Activated CD4-positive, alpha-beta memory T cell treated with anti-CD3 and anti-CD28 coated beads, Interleukin-2, amount 10 ng/mL, durations not matched to agents 7 days and 5 days (primary cell): ENCODE measurements at regions not wholly inside any gene's neighbourhood (a gene's known extent, or its start where the extent isn't known, plus 50 kb on each side); places are given as distances from the start of the nearest gene placed in this dataset.

Experiments
- CTCF ChIA-PET: fragments of 350-600 bp; sonication (Branson Sonifier 250); formaldehyde crosslinking; loops from one replicate; lab custom pipeline; 2021; ENCODE audit warnings: antibody characterized with exemption, inconsistent platforms; lab: Charles Lee
- POLR2A ChIA-PET: fragments of 350-600 bp; sonication (Branson Sonifier 250); formaldehyde crosslinking; loops from one replicate; lab custom pipeline; 2021; ENCODE audit warnings: antibody characterized with exemption; lab: Charles Lee
- DNase-seq: peaks from one replicate; pipeline ENCODE4 v3.0.0-alpha.2; 2020
- H3K27ac Mint-ChIP-seq: one replicate; pipeline ENCODE4 v1.8.0; 2021; ENCODE audit warnings: mild to moderate bottlenecking, mixed read lengths
- H3K27me3 Mint-ChIP-seq: one replicate; pipeline ENCODE4 v1.8.0; 2021; ENCODE audit warnings: mixed read lengths
- H3K36me3 Mint-ChIP-seq: one replicate; pipeline ENCODE4 v1.8.0; 2021; ENCODE audit warnings: low read depth, mixed read lengths
- H3K4me1 Mint-ChIP-seq: one replicate; pipeline ENCODE4 v1.8.0; 2021; ENCODE audit warnings: mixed read lengths
- H3K4me3 Mint-ChIP-seq: one replicate; pipeline ENCODE4 v1.8.0; 2021; ENCODE audit warnings: mild to moderate bottlenecking, mixed read lengths
- H3K9me3 Mint-ChIP-seq: one replicate; pipeline ENCODE4 v1.8.0; 2021; ENCODE audit warnings: mixed read lengths

- H3K27me3 Mint-ChIP-seq = no peaks in the 10 kb centered on the region
- no peak for DNase-seq
- H3K4me1 Mint-ChIP-seq = no peaks in the 10 kb centered on the region
- POLR2A ChIA-PET = no interaction called here
- H3K9me3 Mint-ChIP-seq = peaks cover 10% of the 10 kb centered on the region
- H3K27ac Mint-ChIP-seq = no peak overlapping the region
- H3K36me3 Mint-ChIP-seq = no peaks in the 10 kb centered on the region
- no peak overlapping the region for H3K4me3 Mint-ChIP-seq
- CTCF ChIA-PET = no interaction called here
Measured at GRCh38 chr3:144662729-144663128, 691.1 kb downstream of the DIPK2A start.

GRCh38 chr3:144663456-144664436, 692.1 kb downstream of the DIPK2A start:
- POLR2A ChIA-PET = no interaction called here
- no peaks in the 10 kb centered on the region for H3K36me3 Mint-ChIP-seq

GRCh38 chr3:144665567-144666053, 694.0 kb downstream of the DIPK2A start:
- no peaks in the 10 kb centered on the region for H3K27me3 Mint-ChIP-seq
- DNase-seq = no peak
- ChIA-PET CTCF (no interaction called here), POLR2A (no interaction called here)
- H3K4me1 Mint-ChIP-seq = no peaks in the 10 kb centered on the region
- H3K27ac Mint-ChIP-seq = no peak overlapping the region
- no peak overlapping the region for H3K4me3 Mint-ChIP-seq
- peaks cover 10% of the 10 kb centered on the region for H3K9me3 Mint-ChIP-seq
- no peaks in the 10 kb centered on the region for H3K36me3 Mint-ChIP-seq

More at GRCh38 chr3:144663456-144664436, 692.1 kb downstream of the DIPK2A start:
- peaks cover 10% of the 10 kb centered on the region for H3K9me3 Mint-ChIP-seq
- no peaks in the 10 kb centered on the region for H3K27me3 Mint-ChIP-seq
- no peak overlapping the region for H3K4me3 Mint-ChIP-seq
- no peaks in the 10 kb centered on the region for H3K4me1 Mint-ChIP-seq
- DNase-seq = no peak
- H3K27ac Mint-ChIP-seq = no peak overlapping the region
- CTCF ChIA-PET = no interaction called here

- Mint-ChIP-seq H3K4me1 (no peaks in the 10 kb centered on the region), H3K4me3 (no peak overlapping the region), H3K36me3 (no peaks in the 10 kb centered on the region), H3K9me3 (peaks cover 5% of the 10 kb centered on the region), H3K27me3 (no peaks in the 10 kb centered on the region), H3K27ac (no peak overlapping the region)
- POLR2A ChIA-PET = no interaction called here
- CTCF ChIA-PET = no interaction called here
- DNase-seq = no peak
Measured at GRCh38 chr3:144670571-144670970, 698.9 kb downstream of the DIPK2A start.

GRCh38 chr3:144677103-144677502, 705.5 kb downstream of the DIPK2A start:
- H3K27ac Mint-ChIP-seq = no peak overlapping the region
- CTCF ChIA-PET = no interaction called here
- H3K4me3 Mint-ChIP-seq = no peak overlapping the region
- H3K36me3 Mint-ChIP-seq = no peaks in the 10 kb centered on the region
- no peaks in the 10 kb centered on the region for H3K9me3 Mint-ChIP-seq
- H3K4me1 Mint-ChIP-seq = no peaks in the 10 kb centered on the region
- H3K27me3 Mint-ChIP-seq = no peaks in the 10 kb centered on the region
- no peak for DNase-seq
- POLR2A ChIA-PET = no interaction called here

- no peaks in the 10 kb centered on the region for H3K4me1 Mint-ChIP-seq
- H3K27me3 Mint-ChIP-seq = no peaks in the 10 kb centered on the region
- H3K4me3 Mint-ChIP-seq = no peak overlapping the region
- no peaks in the 10 kb centered on the region for H3K36me3 Mint-ChIP-seq
- POLR2A ChIA-PET = no interaction called here
- no peaks in the 10 kb centered on the region for H3K9me3 Mint-ChIP-seq
- CTCF ChIA-PET = no interaction called here
- no peak for DNase-seq
- no peak overlapping the region for H3K27ac Mint-ChIP-seq
Measured at GRCh38 chr3:144683065-144683464, 711.4 kb downstream of the DIPK2A start.

- Mint-ChIP-seq H3K27ac (no peak overlapping the region), H3K36me3 (no peaks in the 10 kb centered on the region), H3K27me3 (no peaks in the 10 kb centered on the region), H3K4me3 (no peak overlapping the region), H3K9me3 (no peaks in the 10 kb centered on the region), H3K4me1 (no peaks in the 10 kb centered on the region)
- ChIA-PET POLR2A (no interaction called here), CTCF (no interaction called here)
- DNase-seq = no peak
Measured at GRCh38 chr3:144687862-144688261, 716.2 kb downstream of the DIPK2A start.

GRCh38 chr3:144692488-144692887, 720.9 kb downstream of the DIPK2A start:
- Mint-ChIP-seq H3K36me3 (no peaks in the 10 kb centered on the region), H3K4me3 (no peak overlapping the region), H3K27ac (no peak overlapping the region), H3K27me3 (no peaks in the 10 kb centered on the region), H3K4me1 (no peaks in the 10 kb centered on the region), H3K9me3 (peaks cover 4% of the 10 kb centered on the region)
- CTCF ChIA-PET = no interaction called here
- POLR2A ChIA-PET = no interaction called here
- no peak for DNase-seq

- no peaks in the 10 kb centered on the region for H3K36me3 Mint-ChIP-seq
- POLR2A ChIA-PET = no interaction called here
- CTCF ChIA-PET = no interaction called here
- H3K4me3 Mint-ChIP-seq = no peak overlapping the region
- H3K27me3 Mint-ChIP-seq = no peaks in the 10 kb centered on the region
- DNase-seq = no peak
- no peaks in the 10 kb centered on the region for H3K4me1 Mint-ChIP-seq
- H3K9me3 Mint-ChIP-seq = no peaks in the 10 kb centered on the region
- H3K27ac Mint-ChIP-seq = no peak overlapping the region
Measured at GRCh38 chr3:144708437-144708836, 736.8 kb downstream of the DIPK2A start.

GRCh38 chr3:144737281-144737680, 765.7 kb downstream of the DIPK2A start:
- H3K27me3 Mint-ChIP-seq = no peaks in the 10 kb centered on the region
- POLR2A ChIA-PET = no interaction called here
- CTCF ChIA-PET = no interaction called here
- no peaks in the 10 kb centered on the region for H3K9me3 Mint-ChIP-seq
- no peak overlapping the region for H3K27ac Mint-ChIP-seq
- no peak overlapping the region for H3K4me3 Mint-ChIP-seq
- no peak for DNase-seq
- no peaks in the 10 kb centered on the region for H3K36me3 Mint-ChIP-seq
- no peaks in the 10 kb centered on the region for H3K4me1 Mint-ChIP-seq

GRCh38 chr3:144743225-144743668, 771.6 kb downstream of the DIPK2A start:
- Mint-ChIP-seq H3K36me3 (no peaks in the 10 kb centered on the region), H3K27me3 (no peaks in the 10 kb centered on the region), H3K27ac (no peak overlapping the region), H3K9me3 (no peaks in the 10 kb centered on the region), H3K4me1 (no peaks in the 10 kb centered on the region), H3K4me3 (no peak overlapping the region)
- ChIA-PET CTCF (no interaction called here), POLR2A (no interaction called here)
- DNase-seq = no peak

GRCh38 chr3:144744473-144744872, 772.9 kb downstream of the DIPK2A start:
- H3K36me3 Mint-ChIP-seq = no peaks in the 10 kb centered on the region
- CTCF ChIA-PET = no interaction called here

GRCh38 chr3:144746631-144747030, 775.0 kb downstream of the DIPK2A start:
- Mint-ChIP-seq H3K27ac (no peak overlapping the region), H3K36me3 (no peaks in the 10 kb centered on the region), H3K27me3 (no peaks in the 10 kb centered on the region), H3K4me3 (no peak overlapping the region), H3K4me1 (no peaks in the 10 kb centered on the region), H3K9me3 (no peaks in the 10 kb centered on the region)
- ChIA-PET CTCF (no interaction called here), POLR2A (no interaction called here)
- no peak for DNase-seq

More at GRCh38 chr3:144744473-144744872, 772.9 kb downstream of the DIPK2A start:
- no peak for DNase-seq
- H3K4me3 Mint-ChIP-seq = no peak overlapping the region
- H3K27me3 Mint-ChIP-seq = no peaks in the 10 kb centered on the region
- no peaks in the 10 kb centered on the region for H3K4me1 Mint-ChIP-seq
- POLR2A ChIA-PET = no interaction called here
- H3K9me3 Mint-ChIP-seq = no peaks in the 10 kb centered on the region
- H3K27ac Mint-ChIP-seq = no peak overlapping the region
